CD4-positive, alpha-beta T cell (primary cell): ENCODE measurements at regions not wholly inside any gene's neighbourhood (a gene's known extent, or its start where the extent isn't known, plus 50 kb on each side); places are given as distances from the start of the nearest gene placed in this dataset.

Source experiments
- ATAC-seq: fragments of 200-7000 bp; cut with Tn5 transposase; one replicate; pipeline ENCODE4 v1.10.0; 2022; ENCODE audit warnings: mild to moderate bottlenecking; ENCODE audit not compliant: poor library complexity
- CTCF ChIA-PET: fragments of 350-600 bp; sonication (Branson Sonifier 250); formaldehyde crosslinking; loops from one replicate; lab custom pipeline; 2021; ENCODE audit warnings: antibody characterized with exemption, inconsistent platforms; lab: Charles Lee
- POLR2A ChIA-PET: fragments of 350-600 bp; sonication (Branson Sonifier 250); formaldehyde crosslinking; loops from one replicate; lab custom pipeline; 2021; ENCODE audit warnings: antibody characterized with exemption, inconsistent platforms; lab: Charles Lee
- DNase-seq, 14 experiments: peaks; one replicate each; pipeline ENCODE4 v3.0.0-alpha.2; 2013 to 2020; ENCODE audit warnings: mixed read lengths in 2 of 14
- H3K27ac ChIP-seq, 2 donors: one replicate each; pipeline versions ENCODE4 v1.5.1 to v1.7.0; 2013; ENCODE audit warnings: low read length in 2 of 2, low read depth in 1 of 2, mild to moderate bottlenecking in 1 of 2
- H3K27me3 ChIP-seq, 2 experiments: 1 replicate in 1 of 2; 2 replicates in 1 of 2; pipeline versions ENCODE4 v1.6.1 to v1.7.0; 2013; ENCODE audit warnings: low read length in 2 of 2, control low read depth in 1 of 2, mild to moderate bottlenecking in 1 of 2, moderate library complexity in 1 of 2; ENCODE audit not compliant: insufficient read depth in 2 of 2, control insufficient read depth in 1 of 2
- H3K36me3 ChIP-seq: one replicate; pipeline ENCODE4 v1.6.1; 2013; ENCODE audit warnings: low read length, control low read depth; ENCODE audit not compliant: insufficient read depth
- H3K4me1 ChIP-seq: one replicate; pipeline ENCODE4 v1.6.1; 2013; ENCODE audit warnings: low read length, control low read depth; ENCODE audit not compliant: insufficient read depth
- H3K4me3 ChIP-seq: one replicate; pipeline ENCODE4 v1.5.1; 2013; ENCODE audit warnings: mild to moderate bottlenecking, low read length, moderate library complexity
- H3K9me3 ChIP-seq, 2 experiments: 1 replicate in 1 of 2; 2 replicates in 1 of 2; pipeline versions ENCODE4 v1.6.1 to v1.7.0; 2013; ENCODE audit warnings: low read length in 2 of 2, mild to moderate bottlenecking in 2 of 2, control low read depth in 1 of 2, moderate library complexity in 1 of 2; ENCODE audit not compliant: control insufficient read depth in 1 of 2, insufficient read depth in 1 of 2
- H3K27ac Mint-ChIP-seq: one replicate; pipeline ENCODE4 v1.8.0; 2020; ENCODE audit warnings: mixed read lengths
- H3K27me3 Mint-ChIP-seq: one replicate; pipeline ENCODE4 v1.8.0; 2021; ENCODE audit warnings: mixed read lengths
- H3K36me3 Mint-ChIP-seq: one replicate; pipeline ENCODE4 v1.8.0; 2021; ENCODE audit warnings: low read depth, mixed read lengths
- H3K4me1 Mint-ChIP-seq: one replicate; pipeline ENCODE4 v1.8.0; 2021; ENCODE audit warnings: low read depth, mixed read lengths
- H3K4me3 Mint-ChIP-seq: one replicate; pipeline ENCODE4 v1.8.0; 2020; ENCODE audit warnings: mild to moderate bottlenecking, mixed read lengths
- H3K9me3 Mint-ChIP-seq: one replicate; pipeline ENCODE4 v1.8.0; 2020; ENCODE audit warnings: mixed read lengths
- intact Hi-C, 2 experiments: fragments of 100-400 bp; cut with DNase I in 1 of 2; cut with micrococcal nuclease in 1 of 2; formaldehyde crosslinking; loops; one replicate each; pipeline versions ENCODE4 v1.15.1 to v1.9.0; 2023 to 2025; cut with DNase I, micrococcal nuclease
- TF ChIP-seq, protein P1 (sequence below): fragments of 200-600 bp; IDR thresholded peaks from one replicate; pipeline ENCODE4 v1.8.0; 2022; ENCODE audit warnings: antibody characterized with exemption, mild to moderate bottlenecking

GRCh38 chr11:97833412-97833811 is 1187.3 kb upstream of the CNTN5 start:
- Histone ChIP-seq H3K36me3 (no peaks in the 10 kb centered on the region), H3K27ac (no peak overlapping the region), H3K4me1 (no peaks in the 10 kb centered on the region), H3K9me3 (peaks cover 0 to 2% of the 10 kb centered on the region in 2 experiments), H3K4me3 (no peak overlapping the region), H3K27me3 (no peaks in the 10 kb centered on the region)
- Mint-ChIP-seq H3K4me3 (no peak overlapping the region), H3K9me3 (peaks cover 14% of the 10 kb centered on the region), H3K27ac (no peak overlapping the region), H3K36me3 (no peaks in the 10 kb centered on the region), H3K4me1 (no peaks in the 10 kb centered on the region), H3K27me3 (no peaks in the 10 kb centered on the region)
- ChIA-PET CTCF (no interaction called here), POLR2A (no interaction called here)
- DNase-seq (no peak), ATAC-seq (no peak)
- TF ChIP-seq, protein P1, sequence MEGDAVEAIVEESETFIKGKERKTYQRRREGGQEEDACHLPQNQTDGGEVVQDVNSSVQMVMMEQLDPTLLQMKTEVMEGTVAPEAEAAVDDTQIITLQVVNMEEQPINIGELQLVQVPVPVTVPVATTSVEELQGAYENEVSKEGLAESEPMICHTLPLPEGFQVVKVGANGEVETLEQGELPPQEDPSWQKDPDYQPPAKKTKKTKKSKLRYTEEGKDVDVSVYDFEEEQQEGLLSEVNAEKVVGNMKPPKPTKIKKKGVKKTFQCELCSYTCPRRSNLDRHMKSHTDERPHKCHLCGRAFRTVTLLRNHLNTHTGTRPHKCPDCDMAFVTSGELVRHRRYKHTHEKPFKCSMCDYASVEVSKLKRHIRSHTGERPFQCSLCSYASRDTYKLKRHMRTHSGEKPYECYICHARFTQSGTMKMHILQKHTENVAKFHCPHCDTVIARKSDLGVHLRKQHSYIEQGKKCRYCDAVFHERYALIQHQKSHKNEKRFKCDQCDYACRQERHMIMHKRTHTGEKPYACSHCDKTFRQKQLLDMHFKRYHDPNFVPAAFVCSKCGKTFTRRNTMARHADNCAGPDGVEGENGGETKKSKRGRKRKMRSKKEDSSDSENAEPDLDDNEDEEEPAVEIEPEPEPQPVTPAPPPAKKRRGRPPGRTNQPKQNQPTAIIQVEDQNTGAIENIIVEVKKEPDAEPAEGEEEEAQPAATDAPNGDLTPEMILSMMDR, result no peak
- intact Hi-C loops, result no loop called here

DNA sequence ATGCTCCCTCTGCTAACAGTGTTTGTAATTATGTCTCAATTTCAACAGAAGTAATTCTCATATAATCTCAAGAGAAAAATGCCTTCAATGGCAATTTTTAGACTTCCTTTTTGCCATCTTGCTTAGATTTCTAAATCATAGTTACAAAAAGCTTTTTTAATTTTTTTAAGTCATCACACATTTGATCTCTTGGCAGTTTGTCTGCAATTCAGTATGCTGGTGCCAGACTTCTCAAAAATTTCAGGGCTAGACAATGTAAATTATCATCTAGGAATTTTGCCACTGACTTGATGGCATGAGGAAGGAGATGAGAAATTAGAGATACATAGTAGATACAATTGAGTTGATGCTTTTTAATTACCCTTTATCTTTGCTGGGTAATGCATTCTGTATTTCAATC is 1176.7 kb upstream of the CNTN5 start:
- Mint-ChIP-seq H3K9me3 (peaks cover 6% of the 10 kb centered on the region), H3K4me1 (no peaks in the 10 kb centered on the region), H3K36me3 (no peaks in the 10 kb centered on the region), H3K27ac (no peak overlapping the region), H3K27me3 (no peaks in the 10 kb centered on the region), H3K4me3 (no peak overlapping the region)
- intact Hi-C loops, result no loop called here
- no peaks in the 10 kb centered on the region for H3K27me3 ChIP-seq
- no peaks in the 10 kb centered on the region for H3K9me3 ChIP-seq
- DNase-seq (no peak), ATAC-seq (no peak)
- no peak overlapping the region for H3K4me3 ChIP-seq
- ChIA-PET CTCF (no interaction called here), POLR2A (no interaction called here)
- TF ChIP-seq, protein P1, result no peak
- no peaks in the 10 kb centered on the region for H3K4me1 ChIP-seq
- H3K36me3 ChIP-seq, result no peaks in the 10 kb centered on the region
- H3K27ac ChIP-seq, result no peak overlapping the region

DNA sequence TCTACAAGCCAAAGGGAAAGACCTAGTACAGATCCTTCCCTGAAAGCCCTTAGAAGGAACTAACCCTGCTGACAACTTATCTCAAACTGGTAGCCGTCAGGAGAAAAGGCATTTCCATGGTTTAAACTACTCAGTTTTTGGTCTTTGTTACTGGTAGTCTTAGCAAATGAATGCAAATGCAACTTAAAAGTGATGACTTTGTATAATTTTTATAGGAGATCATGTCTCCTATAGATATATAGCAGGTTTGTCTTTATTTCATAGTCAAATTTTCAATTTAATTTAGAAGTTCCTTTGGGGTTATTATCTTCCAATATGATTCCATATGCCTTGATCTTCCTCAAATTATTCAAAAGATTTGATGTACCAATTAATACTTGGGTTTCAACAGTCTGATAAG is 1173.0 kb upstream of the CNTN5 start:
- Mint-ChIP-seq H3K4me3 (no peak overlapping the region), H3K9me3 (peaks cover 5% of the 10 kb centered on the region), H3K4me1 (no peaks in the 10 kb centered on the region), H3K36me3 (no peaks in the 10 kb centered on the region), H3K27ac (no peak overlapping the region), H3K27me3 (no peaks in the 10 kb centered on the region)
- no peak for ATAC-seq
- TF ChIP-seq, protein P1, result no peak
- DNase-seq, result no peak
- Histone ChIP-seq H3K27me3 (no peaks in the 10 kb centered on the region), H3K27ac (no peak overlapping the region), H3K9me3 (peaks cover 0 to 3% of the 10 kb centered on the region in 2 experiments), H3K4me1 (no peaks in the 10 kb centered on the region), H3K36me3 (no peaks in the 10 kb centered on the region), H3K4me3 (no peak overlapping the region)
- intact Hi-C loops, result no loop called here
- ChIA-PET CTCF (no interaction called here), POLR2A (no interaction called here)
